Mesothelial cell of epicardium (in vitro differentiated cells): ENCODE measurements at regions not wholly inside any gene's neighbourhood (a gene's known extent, or its start where the extent isn't known, plus 50 kb on each side); places are given as distances from the start of the nearest gene placed in this dataset.

ENCODE experiments used
- DNase-seq, 2 experiments: peaks; one replicate each; pipeline ENCODE4 v3.0.0; 2021; ENCODE audit warnings: low spot score in 2 of 2; ENCODE audit not compliant: unreplicated experiment in 2 of 2
- H3K27ac Mint-ChIP-seq: 2 replicates; pipeline ENCODE4 v1.8.0; 2021; ENCODE audit warnings: mixed read lengths
- H3K27me3 Mint-ChIP-seq: 2 replicates; pipeline ENCODE4 v1.8.0; 2021; ENCODE audit warnings: low read depth, mixed read lengths
- H3K36me3 Mint-ChIP-seq: 2 replicates; pipeline ENCODE4 v1.8.0; 2021; ENCODE audit warnings: mixed read lengths
- H3K4me1 Mint-ChIP-seq: 2 replicates; pipeline ENCODE4 v1.8.0; 2021; ENCODE audit warnings: mixed read lengths
- H3K4me3 Mint-ChIP-seq: 2 replicates; pipeline ENCODE4 v1.8.0; 2021; ENCODE audit warnings: mild to moderate bottlenecking, moderate library complexity, mixed read lengths
- H3K9me3 Mint-ChIP-seq: 2 replicates; pipeline ENCODE4 v1.8.0; 2021; ENCODE audit warnings: mixed read lengths
- TF ChIP-seq, protein P1 (sequence below): fragments of 200-600 bp; sonication (generic); IDR thresholded peaks from one replicate; pipeline ENCODE4 v1.5.0; 2021; ENCODE audit warnings: antibody characterized with exemption; ENCODE audit not compliant: unreplicated experiment

DNA sequence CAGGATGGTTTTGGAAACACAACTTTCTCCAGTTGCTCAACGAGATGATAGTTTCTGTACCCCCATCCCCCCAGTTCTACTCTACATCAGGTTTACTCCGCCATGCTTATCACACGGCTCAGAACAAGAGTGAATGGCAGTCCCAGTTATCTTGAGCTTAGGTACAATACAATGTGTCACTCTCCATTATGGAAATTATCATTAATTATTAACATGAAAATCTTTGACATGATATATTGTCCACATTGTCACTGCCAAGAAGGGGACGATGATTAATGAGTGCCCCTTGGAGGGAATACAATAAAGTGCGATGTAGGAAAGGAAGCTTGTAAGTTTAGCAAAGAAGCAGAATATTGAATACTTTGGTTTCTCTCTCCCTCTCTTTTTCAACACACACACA lies 252.6 kb upstream of the CFAP20DC start:
- Mint-ChIP-seq H3K4me1 (peaks cover 16% of the 10 kb centered on the region), H3K27ac (no peak overlapping the region), H3K36me3 (no peaks in the 10 kb centered on the region), H3K27me3 (peaks cover 55% of the 10 kb centered on the region), H3K4me3 (no peak overlapping the region), H3K9me3 (peaks cover 8% of the 10 kb centered on the region)
- TF ChIP-seq, protein P1, sequence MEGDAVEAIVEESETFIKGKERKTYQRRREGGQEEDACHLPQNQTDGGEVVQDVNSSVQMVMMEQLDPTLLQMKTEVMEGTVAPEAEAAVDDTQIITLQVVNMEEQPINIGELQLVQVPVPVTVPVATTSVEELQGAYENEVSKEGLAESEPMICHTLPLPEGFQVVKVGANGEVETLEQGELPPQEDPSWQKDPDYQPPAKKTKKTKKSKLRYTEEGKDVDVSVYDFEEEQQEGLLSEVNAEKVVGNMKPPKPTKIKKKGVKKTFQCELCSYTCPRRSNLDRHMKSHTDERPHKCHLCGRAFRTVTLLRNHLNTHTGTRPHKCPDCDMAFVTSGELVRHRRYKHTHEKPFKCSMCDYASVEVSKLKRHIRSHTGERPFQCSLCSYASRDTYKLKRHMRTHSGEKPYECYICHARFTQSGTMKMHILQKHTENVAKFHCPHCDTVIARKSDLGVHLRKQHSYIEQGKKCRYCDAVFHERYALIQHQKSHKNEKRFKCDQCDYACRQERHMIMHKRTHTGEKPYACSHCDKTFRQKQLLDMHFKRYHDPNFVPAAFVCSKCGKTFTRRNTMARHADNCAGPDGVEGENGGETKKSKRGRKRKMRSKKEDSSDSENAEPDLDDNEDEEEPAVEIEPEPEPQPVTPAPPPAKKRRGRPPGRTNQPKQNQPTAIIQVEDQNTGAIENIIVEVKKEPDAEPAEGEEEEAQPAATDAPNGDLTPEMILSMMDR, result no peak
- DNase-seq, result no peak

DNA sequence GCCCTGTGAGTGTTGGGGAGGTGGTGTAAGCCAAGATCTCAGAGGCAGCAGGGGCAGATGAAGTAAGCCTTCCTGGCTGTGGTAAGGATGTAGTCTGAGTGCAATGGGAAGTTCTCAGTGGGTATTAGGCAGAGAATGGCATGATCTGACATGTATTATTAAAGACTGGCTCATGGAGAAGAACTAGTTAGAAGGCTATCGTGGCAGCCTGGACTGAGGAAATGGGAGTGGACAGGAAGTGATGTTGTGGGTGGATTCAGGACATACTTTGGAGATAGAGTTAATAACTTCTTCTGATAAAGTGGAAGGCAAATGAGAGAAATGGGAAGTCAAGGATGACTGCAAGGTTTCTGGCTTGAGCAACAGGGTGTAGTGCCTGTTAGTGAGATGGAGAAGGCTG lies 250.9 kb upstream of the CFAP20DC start:
- Mint-ChIP-seq H3K27ac (no peak overlapping the region), H3K9me3 (peaks cover 21% of the 10 kb centered on the region), H3K36me3 (no peaks in the 10 kb centered on the region), H3K4me3 (no peak overlapping the region), H3K4me1 (peaks cover 16% of the 10 kb centered on the region), H3K27me3 (peaks cover 55% of the 10 kb centered on the region)
- no peak for DNase-seq
- TF ChIP-seq, protein P1, result no peak

DNA sequence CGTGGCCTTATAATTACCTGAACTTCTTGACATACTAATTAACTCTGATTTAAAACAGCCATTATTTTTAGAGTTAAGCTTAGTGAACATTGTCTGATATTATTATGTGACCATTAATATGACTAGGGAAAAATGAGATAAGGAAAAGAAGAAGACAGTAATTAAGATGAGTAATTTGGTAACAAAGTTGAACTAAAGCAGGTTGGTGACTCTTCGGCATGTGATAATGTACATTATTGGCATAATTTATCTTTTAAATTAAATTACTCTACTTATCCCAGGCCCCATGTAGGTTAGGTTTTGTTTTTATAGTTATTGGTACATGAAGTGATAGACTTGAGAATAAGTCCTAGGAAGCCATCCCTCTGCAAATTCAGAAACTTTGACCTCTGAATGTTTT lies 249.7 kb upstream of the CFAP20DC start:
- DNase-seq, result no peak
- H3K36me3 Mint-ChIP-seq, result no peaks in the 10 kb centered on the region
- peaks cover 16% of the 10 kb centered on the region for H3K4me1 Mint-ChIP-seq
- H3K27me3 Mint-ChIP-seq, result peaks cover 45% of the 10 kb centered on the region
- no peak overlapping the region for H3K4me3 Mint-ChIP-seq
- H3K27ac Mint-ChIP-seq, result no peak overlapping the region
- H3K9me3 Mint-ChIP-seq, result peaks cover 26% of the 10 kb centered on the region
- TF ChIP-seq, protein P1, result no peak

DNA sequence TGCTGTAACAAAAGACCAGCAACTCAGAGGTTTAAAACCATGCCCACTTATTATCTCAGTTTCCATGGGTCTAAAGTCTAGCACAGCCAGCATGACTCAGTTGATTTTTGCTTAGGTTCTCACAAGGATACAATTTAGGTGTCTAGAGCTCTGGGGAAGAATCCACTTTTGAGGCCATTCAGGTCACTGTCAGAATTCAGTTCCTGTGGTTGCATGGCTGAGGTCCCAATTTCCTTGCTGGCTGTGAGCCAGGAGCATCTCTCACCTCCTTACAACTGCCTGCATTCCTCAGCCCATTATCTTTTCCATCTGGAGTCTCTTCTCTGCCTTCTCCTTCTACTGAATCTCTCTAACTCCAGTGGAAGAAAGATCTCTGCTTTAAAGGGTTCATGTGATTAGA lies 240.5 kb upstream of the CFAP20DC start:
- H3K9me3 Mint-ChIP-seq, result peaks cover 26% of the 10 kb centered on the region
- H3K4me1 Mint-ChIP-seq, result peaks cover 23% of the 10 kb centered on the region
- no peak for DNase-seq
- H3K27ac Mint-ChIP-seq, result no peak overlapping the region
- peaks cover 39% of the 10 kb centered on the region for H3K27me3 Mint-ChIP-seq
- no peak overlapping the region for H3K4me3 Mint-ChIP-seq
- peaks cover 3% of the 10 kb centered on the region for H3K36me3 Mint-ChIP-seq
- TF ChIP-seq, protein P1, result no peak

DNA sequence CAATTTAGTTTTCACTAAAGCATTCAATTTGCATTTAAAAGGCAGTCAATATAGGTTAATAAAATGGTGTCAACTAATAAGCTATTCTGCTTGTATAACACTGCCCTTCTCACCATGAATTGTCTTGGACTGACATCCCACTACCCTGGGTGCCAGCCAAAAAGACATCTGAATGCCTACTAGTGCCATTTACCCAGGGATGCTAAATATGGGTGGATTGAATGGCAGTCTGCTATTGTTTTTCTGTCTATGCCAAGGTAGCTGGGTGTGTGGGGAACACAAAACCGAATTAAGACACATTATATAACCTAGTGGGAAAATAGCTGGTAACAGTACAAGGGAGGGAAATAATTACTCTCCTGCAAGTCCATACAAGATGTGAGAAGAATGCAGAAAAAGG lies 240.0 kb upstream of the CFAP20DC start:
- Mint-ChIP-seq H3K4me3 (no peak overlapping the region), H3K27me3 (peaks cover 43% of the 10 kb centered on the region), H3K36me3 (peaks cover 3% of the 10 kb centered on the region), H3K27ac (no peak overlapping the region), H3K9me3 (peaks cover 23% of the 10 kb centered on the region), H3K4me1 (peaks cover 27% of the 10 kb centered on the region)
- DNase-seq, result no peak
- TF ChIP-seq, protein P1, result no peak

DNA sequence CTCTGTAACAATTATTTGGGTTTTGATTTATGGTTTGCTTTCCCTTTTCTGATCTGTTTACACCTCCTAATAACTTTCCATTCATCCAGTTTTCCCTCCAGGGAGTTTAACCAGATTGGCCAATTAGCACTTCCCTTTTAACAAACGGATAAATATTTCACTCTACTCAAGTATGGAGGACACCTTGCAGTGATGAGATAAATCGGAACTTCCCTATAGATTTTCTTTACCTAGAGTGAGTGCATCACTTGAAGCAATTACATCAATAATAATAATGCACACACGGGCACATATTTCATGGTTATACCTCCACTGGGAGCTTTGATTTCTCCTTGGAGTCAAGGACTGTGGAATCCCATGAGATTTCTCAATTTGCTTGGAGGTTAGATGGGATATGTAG lies 239.1 kb upstream of the CFAP20DC start:
- Mint-ChIP-seq H3K27me3 (peaks cover 52% of the 10 kb centered on the region), H3K4me1 (peaks cover 27% of the 10 kb centered on the region), H3K9me3 (peaks cover 16% of the 10 kb centered on the region), H3K27ac (no peak overlapping the region), H3K36me3 (peaks cover 3% of the 10 kb centered on the region), H3K4me3 (no peak overlapping the region)
- DNase-seq, result no peak
- TF ChIP-seq, protein P1, result no peak
